Smooth muscle cell (in vitro differentiated cells): ENCODE measurements at regions not wholly inside any gene's neighbourhood (a gene's known extent, or its start where the extent isn't known, plus 50 kb on each side); places are given as distances from the start of the nearest gene placed in this dataset.

Experiments
- DNase-seq: peaks from one replicate; lab custom pipeline; 2025; ENCODE audit not compliant: unreplicated experiment; lab: John Stamatoyannopoulos, UW
- H2AFZ ChIP-seq: fragments of 200-600 bp; sonication (generic); 2 replicates; pipeline ENCODE4 v1.6.0; 2016; ENCODE audit warnings: antibody characterized with exemption, low read depth, mild to moderate bottlenecking
- H3F3A ChIP-seq: fragments of 200-600 bp; sonication (generic); 2 replicates; pipeline ENCODE4 v1.6.0; 2017; ENCODE audit warnings: antibody characterized with exemption, low read depth
- H3K27ac ChIP-seq: fragments of 200-600 bp; sonication (generic); 2 replicates; pipeline ENCODE4 v1.5.1; 2016; ENCODE audit warnings: low read depth, mild to moderate bottlenecking
- H3K27me3 ChIP-seq: fragments of 200-600 bp; sonication (generic); 2 replicates; pipeline ENCODE4 v1.6.1; 2016; ENCODE audit warnings: low read depth, mild to moderate bottlenecking
- H3K36me3 ChIP-seq: fragments of 200-600 bp; sonication (generic); 2 replicates; pipeline ENCODE4 v1.5.1; 2016; ENCODE audit warnings: low read depth
- H3K4me1 ChIP-seq: fragments of 200-600 bp; sonication (generic); 2 replicates; pipeline ENCODE4 v1.5.1; 2016; ENCODE audit warnings: low read depth
- H3K4me2 ChIP-seq: fragments of 200-600 bp; sonication (generic); 2 replicates; pipeline ENCODE4 v1.6.0; 2016; ENCODE audit warnings: mild to moderate bottlenecking
- H3K4me3 ChIP-seq: fragments of 200-600 bp; sonication (generic); 2 replicates; pipeline ENCODE4 v1.5.1; 2016; ENCODE audit warnings: mild to moderate bottlenecking
- H3K79me2 ChIP-seq: fragments of 200-600 bp; sonication (generic); 2 replicates; pipeline ENCODE4 v1.6.0; 2016; ENCODE audit warnings: low read depth, mild to moderate bottlenecking
- H3K9ac ChIP-seq: fragments of 200-600 bp; sonication (generic); 2 replicates; pipeline ENCODE4 v1.6.0; 2016; ENCODE audit warnings: low read depth
- H3K9me3 ChIP-seq: fragments of 200-600 bp; sonication (generic); replicated peaks from 2 replicates; pipeline ENCODE4 v1.5.1; 2016; ENCODE audit warnings: low read depth
- H4K20me1 ChIP-seq: fragments of 200-600 bp; sonication (generic); 2 replicates; pipeline ENCODE4 v1.6.0; 2016; ENCODE audit warnings: low read depth
- CTCF ChIP-seq: fragments of 200-600 bp; sonication (generic); IDR thresholded peaks from 2 replicates; pipeline ENCODE4 v1.5.1; 2017; ENCODE audit warnings: borderline replicate concordance, mild to moderate bottlenecking, antibody characterized with exemption; ENCODE audit not compliant: insufficient read depth, poor library complexity, severe bottlenecking
- WGBS: methylation state at CpG from one replicate; pipeline ENCODE4 v1.1.7; 2016; ENCODE audit warnings: low lambda C conversion rate; 5-methylcytosine and 5-hydroxymethylcytosine counted together

- no peak for TF ChIP-seq CTCF
- H3K4me2 ChIP-seq: peak overlapping the region; percentile 27
- H3K4me3 ChIP-seq: no peak overlapping the region
- H3K9ac ChIP-seq: no peak overlapping the region
- no peaks in the 10 kb centered on the region for H3K36me3 ChIP-seq
- peaks cover 10% of the 10 kb centered on the region for H3K4me1 ChIP-seq
- no peaks in the 10 kb centered on the region for H3K27me3 ChIP-seq
- H3F3A ChIP-seq: peaks cover 5% of the 10 kb centered on the region
- no peaks in the 10 kb centered on the region for H3K9me3 ChIP-seq
- H4K20me1 ChIP-seq: no peaks in the 10 kb centered on the region
- no peak for DNase-seq
- no peak overlapping the region for H2AFZ ChIP-seq
- H3K79me2 ChIP-seq: no peaks in the 10 kb centered on the region
- peak overlapping the region; percentile 63 for H3K27ac ChIP-seq
- 86% methylated on average over 2 of the region's 2 CpGs for WGBS
These were observed 102.2 kb upstream of the SERP2 start for GRCh38 chr13:44271473-44271872.

GRCh38 chr13:44271915-44272341 lies 101.7 kb upstream of the SERP2 start:
- H2AFZ ChIP-seq: no peak overlapping the region
- H3K4me2 ChIP-seq: peak overlapping the region; percentile 27
- peaks cover 5% of the 10 kb centered on the region for H3F3A ChIP-seq
- peak overlapping the region; percentile 63 for H3K27ac ChIP-seq
- H4K20me1 ChIP-seq: no peaks in the 10 kb centered on the region
- no peak overlapping the region for H3K4me3 ChIP-seq
- 56% methylated on average over 1 of the region's 1 CpG for WGBS
- DNase-seq: no peak
- TF ChIP-seq CTCF: no peak
- H3K27me3 ChIP-seq: no peaks in the 10 kb centered on the region
- no peak overlapping the region for H3K9ac ChIP-seq
- no peaks in the 10 kb centered on the region for H3K79me2 ChIP-seq
- H3K4me1 ChIP-seq: peaks cover 10% of the 10 kb centered on the region
- H3K36me3 ChIP-seq: no peaks in the 10 kb centered on the region
- no peaks in the 10 kb centered on the region for H3K9me3 ChIP-seq

- no peak overlapping the region for H2AFZ ChIP-seq
- H3K9ac ChIP-seq: no peak overlapping the region
- H3K4me3 ChIP-seq: no peak overlapping the region
- no peak overlapping the region for H3K27ac ChIP-seq
- no peaks in the 10 kb centered on the region for H3K9me3 ChIP-seq
- 83% methylated on average over 3 of the region's 3 CpGs for WGBS
- no peak overlapping the region for H3K4me2 ChIP-seq
- TF ChIP-seq CTCF: no peak
- H3K27me3 ChIP-seq: no peaks in the 10 kb centered on the region
- H3K79me2 ChIP-seq: no peaks in the 10 kb centered on the region
- DNase-seq: no peak
- peaks cover 5% of the 10 kb centered on the region for H3F3A ChIP-seq
- peaks cover 10% of the 10 kb centered on the region for H3K4me1 ChIP-seq
- no peaks in the 10 kb centered on the region for H4K20me1 ChIP-seq
- H3K36me3 ChIP-seq: no peaks in the 10 kb centered on the region
These were observed 100.9 kb upstream of the SERP2 start for GRCh38 chr13:44272692-44273091.

- Histone ChIP-seq H3K4me1 (peaks cover 10% of the 10 kb centered on the region), H3K79me2 (no peaks in the 10 kb centered on the region), H3K27me3 (no peaks in the 10 kb centered on the region), H3K4me3 (no peak overlapping the region), H2AFZ (no peak overlapping the region), H3K36me3 (no peaks in the 10 kb centered on the region), H3K9me3 (no peaks in the 10 kb centered on the region), H3F3A (peaks cover 5% of the 10 kb centered on the region), H3K27ac (no peak overlapping the region), H3K4me2 (no peak overlapping the region), H3K9ac (no peak overlapping the region), H4K20me1 (no peaks in the 10 kb centered on the region)
- no peak for DNase-seq
- TF ChIP-seq CTCF: no peak
- over 99% methylated on average over 5 of the region's 5 CpGs for WGBS
These were observed 100.4 kb upstream of the SERP2 start for GRCh38 chr13:44273216-44273615.
